ENCODE measurements at regions not wholly inside any gene's neighbourhood (a gene's known extent, or its start where the extent isn't known, plus 50 kb on each side); places are given as distances from the start of the nearest gene placed in this dataset.
"Not testable (repeated sequence)": the region's sequence is repeated elsewhere in the genome, so short reads cannot be mapped to it uniquely, and the experiment has no call there.

GRCh38 chr13:28573595-28574373, 78.9 kb upstream of the FLT1 start:
- no peak for DNase-seq

GRCh38 chr13:28572871-28573270, 77.9 kb upstream of the FLT1 start:
- DNase-seq, result no peak

- not testable (repeated sequence) for DNase-seq
Measured at GRCh38 chr13:28570356-28570755, 75.4 kb upstream of the FLT1 start.

- no peak for DNase-seq
Measured at GRCh38 chr13:28569886-28570285, 75.0 kb upstream of the FLT1 start.

- DNase-seq, result no peak
Measured at GRCh38 chr13:28568286-28568685, 73.4 kb upstream of the FLT1 start.

GRCh38 chr13:28566891-28567290, 72.0 kb upstream of the FLT1 start:
- no peak for DNase-seq

- DNase-seq, result no peak
Measured at GRCh38 chr13:28566283-28566682, 71.4 kb upstream of the FLT1 start.

GRCh38 chr13:28564030-28564429, 69.1 kb upstream of the FLT1 start:
- no peak for DNase-seq

GRCh38 chr13:28563609-28564008, 68.7 kb upstream of the FLT1 start:
- DNase-seq, result no peak

- no peak for DNase-seq
Measured at GRCh38 chr13:28560612-28561011, 65.7 kb upstream of the FLT1 start.

- no peak for DNase-seq
Measured at GRCh38 chr13:28559636-28560259, 64.8 kb upstream of the FLT1 start.

- DNase-seq, result no peak
Measured at GRCh38 chr13:28558567-28558966, 63.6 kb upstream of the FLT1 start.

GRCh38 chr13:28557725-28558520, 63.0 kb upstream of the FLT1 start:
- no peak for DNase-seq

- DNase-seq, result no peak
Measured at GRCh38 chr13:28555096-28555495, 60.2 kb upstream of the FLT1 start.

- no peak for DNase-seq
Measured at GRCh38 chr13:28553971-28554370, 59.0 kb upstream of the FLT1 start.

- no peak for DNase-seq
Measured at GRCh38 chr13:28552288-28552687, 57.4 kb upstream of the FLT1 start.

- DNase-seq, result no peak
Measured at GRCh38 chr13:28551498-28551895, 56.6 kb upstream of the FLT1 start.

GRCh38 chr13:28550721-28551497, 56.0 kb upstream of the FLT1 start:
- no peak for DNase-seq

- DNase-seq, result no peak
Measured at GRCh38 chr13:28550091-28550490, 55.2 kb upstream of the FLT1 start.

GRCh38 chr13:28548872-28549271, 53.9 kb upstream of the FLT1 start:
- DNase-seq, result no peak

- no peak for DNase-seq
Measured at GRCh38 chr13:28548468-28548867, 53.5 kb upstream of the FLT1 start.

GRCh38 chr13:28545583-28546333, 50.8 kb upstream of the FLT1 start:
- DNase-seq, result no peak
